ENCODE measurements at regions not wholly inside any gene's neighbourhood (a gene's known extent, or its start where the extent isn't known, plus 50 kb on each side); places are given as distances from the start of the nearest gene placed in this dataset.
"Not testable (repeated sequence)": the region's sequence is repeated elsewhere in the genome, so short reads cannot be mapped to it uniquely, and the experiment has no call there.

GRCh38 chr10:60513281-60513680 lies 123.6 kb upstream of the ANK3 start:
- no peak for DNase-seq (ENCODE audit: low spot score)

GRCh38 chr10:60511477-60512229 lies 122.0 kb upstream of the ANK3 start:
- DNase-seq (ENCODE audit: low spot score) = no peak

GRCh38 chr10:60508831-60509230 lies 119.2 kb upstream of the ANK3 start:
- DNase-seq (ENCODE audit: low spot score) = no peak

- DNase-seq (ENCODE audit: low spot score) = no peak
These were observed 118.4 kb upstream of the ANK3 start for GRCh38 chr10:60508037-60508436.

GRCh38 chr10:60502621-60503020 lies 112.9 kb upstream of the ANK3 start:
- no peak for DNase-seq (ENCODE audit: low spot score)

GRCh38 chr10:60498985-60499384 lies 109.3 kb upstream of the ANK3 start:
- no peak for DNase-seq (ENCODE audit: low spot score)

- no peak for DNase-seq (ENCODE audit: low spot score)
These were observed 107.7 kb upstream of the ANK3 start for GRCh38 chr10:60497364-60497763.

- DNase-seq (ENCODE audit: low spot score) = no peak
These were observed 106.5 kb upstream of the ANK3 start for GRCh38 chr10:60496181-60496580.

GRCh38 chr10:60495338-60496055 lies 105.8 kb upstream of the ANK3 start:
- DNase-seq (ENCODE audit: low spot score) = no peak

GRCh38 chr10:60494774-60495173 lies 105.1 kb upstream of the ANK3 start:
- no peak for DNase-seq (ENCODE audit: low spot score)

GRCh38 chr10:60491162-60491561 lies 101.5 kb upstream of the ANK3 start:
- no peak for DNase-seq (ENCODE audit: low spot score)

GRCh38 chr10:60490013-60490412 lies 100.3 kb upstream of the ANK3 start:
- no peak for DNase-seq (ENCODE audit: low spot score)

- DNase-seq (ENCODE audit: low spot score) = no peak
These were observed 98.5 kb upstream of the ANK3 start for GRCh38 chr10:60488111-60488669.

GRCh38 chr10:60487543-60487942 lies 97.9 kb upstream of the ANK3 start:
- no peak for DNase-seq (ENCODE audit: low spot score)

- DNase-seq (ENCODE audit: low spot score) = no peak
These were observed 95.3 kb upstream of the ANK3 start for GRCh38 chr10:60485025-60485424.

GRCh38 chr10:60480865-60481563 lies 91.3 kb upstream of the ANK3 start:
- DNase-seq (ENCODE audit: low spot score) = no peak

GRCh38 chr10:60479305-60480020 lies 89.8 kb upstream of the ANK3 start:
- no peak for DNase-seq (ENCODE audit: low spot score)

- DNase-seq (ENCODE audit: low spot score) = no peak
These were observed 86.8 kb upstream of the ANK3 start for GRCh38 chr10:60476451-60476850.

GRCh38 chr10:60473557-60473956 lies 83.9 kb upstream of the ANK3 start:
- DNase-seq (ENCODE audit: low spot score) = no peak

GRCh38 chr10:60470091-60470490 lies 80.4 kb upstream of the ANK3 start:
- no peak for DNase-seq (ENCODE audit: low spot score)

GRCh38 chr10:60469147-60469546 lies 79.5 kb upstream of the ANK3 start:
- not testable (repeated sequence) for DNase-seq (ENCODE audit: low spot score)

GRCh38 chr10:60467202-60467546 lies 77.5 kb upstream of the ANK3 start:
- no peak for DNase-seq (ENCODE audit: low spot score)

Data from hematopoietic multipotent progenitor cell treated with erythropoietin and hydrocortisone succinate and interleukin-3 and kit ligand, for 17 days (in vitro differentiated cells).